WTC11 (cell line): ENCODE measurements at regions not wholly inside any gene's neighbourhood (a gene's known extent, or its start where the extent isn't known, plus 50 kb on each side); places are given as distances from the start of the nearest gene placed in this dataset.

Experiments
- ATAC-seq: fragments of 200-7000 bp; cut with Tn5 transposase; 2 replicates; pipeline ENCODE4 v1.10.0; 2021; ENCODE audit warnings: mild to moderate bottlenecking, moderate library complexity
- CTCF ChIA-PET: fragments of 300-600 bp; sonication (Branson Sonifier 250); formaldehyde crosslinking; loops from one replicate; lab custom pipeline; 2021; ENCODE audit warnings: antibody characterized with exemption; lab: Charles Lee
- POLR2A ChIA-PET: fragments of 350-600 bp; sonication (Branson Sonifier 250); formaldehyde crosslinking; loops from one replicate; lab custom pipeline; 2021; ENCODE audit warnings: antibody characterized with exemption; lab: Charles Lee
- DNase-seq: peaks from one replicate; pipeline ENCODE4 v3.0.0; 2021; ENCODE audit warnings: low spot score
- H3K27ac Mint-ChIP-seq: 2 replicates; pipeline ENCODE4 v1.8.0; 2021; ENCODE audit warnings: mixed read lengths
- H3K27me3 Mint-ChIP-seq: 2 replicates; pipeline ENCODE4 v1.8.0; 2021; ENCODE audit warnings: low read depth, mild to moderate bottlenecking, moderate library complexity, mixed read lengths
- H3K36me3 Mint-ChIP-seq: 2 replicates; pipeline ENCODE4 v1.8.0; 2021; ENCODE audit warnings: mixed read lengths
- H3K4me1 Mint-ChIP-seq: 2 replicates; pipeline ENCODE4 v1.8.0; 2022; ENCODE audit warnings: mixed read lengths
- H3K4me3 Mint-ChIP-seq: 2 replicates; pipeline ENCODE4 v1.8.0; 2021; ENCODE audit warnings: mild to moderate bottlenecking, moderate library complexity, mixed read lengths
- H3K9me3 Mint-ChIP-seq: 2 replicates; pipeline ENCODE4 v1.8.0; 2021; ENCODE audit warnings: mixed read lengths
- ARID4B ChIP-seq: sonication (generic); formaldehyde crosslinking; IDR thresholded peaks from 2 replicates; pipeline ENCODE4 v1.8.0; 2023; ENCODE audit warnings: missing genetic modification reagents, mild to moderate bottlenecking, borderline replicate concordance
- ETV6 ChIP-seq: sonication (generic); formaldehyde crosslinking; IDR thresholded peaks from 2 replicates; pipeline ENCODE4 v1.8.1; 2022; ENCODE audit warnings: mild to moderate bottlenecking, missing genetic modification reagents
- GABPB1 ChIP-seq: sonication (generic); formaldehyde crosslinking; IDR thresholded peaks from 2 replicates; pipeline ENCODE4 v1.8.1; 2023; ENCODE audit warnings: mild to moderate bottlenecking, missing genetic modification reagents
- GRHL2 ChIP-seq: fragments of 250-450 bp; sonication (Bioruptor Pico); IDR thresholded peaks from 2 replicates; pipeline ENCODE4 v1.8.0; 2022; ENCODE audit warnings: mild to moderate bottlenecking, moderate library complexity; ENCODE audit not compliant: insufficient replicate concordance, severe bottlenecking
- JAZF1 ChIP-seq: fragments of 250-450 bp; sonication (Bioruptor Pico); IDR thresholded peaks from 2 replicates; pipeline ENCODE4 v1.9.0; 2021; ENCODE audit warnings: moderate library complexity, mild to moderate bottlenecking, inconsistent platforms
- NR3C1 ChIP-seq: sonication (generic); formaldehyde crosslinking; conservative IDR thresholded peaks from 2 replicates; pipeline ENCODE4 v1.8.1; 2023; ENCODE audit warnings: low read depth, mild to moderate bottlenecking, missing genetic modification reagents
- OVOL2 ChIP-seq: fragments of 250-450 bp; sonication (Bioruptor Pico); IDR thresholded peaks from 2 replicates; pipeline ENCODE4 v1.9.0; 2021; ENCODE audit warnings: mild to moderate bottlenecking, borderline replicate concordance
- PRDM15 ChIP-seq: sonication (generic); formaldehyde crosslinking; IDR thresholded peaks from 2 replicates; pipeline ENCODE4 v1.8.0; 2022; ENCODE audit warnings: missing genetic modification reagents
- PRRX2 ChIP-seq: fragments of 250-450 bp; sonication (Bioruptor Pico); IDR thresholded peaks from 2 replicates; pipeline ENCODE4 v1.8.0; 2021; ENCODE audit warnings: mild to moderate bottlenecking
- SMAD3 ChIP-seq: sonication (generic); formaldehyde crosslinking; IDR thresholded peaks from 2 replicates; pipeline ENCODE4 v1.8.0; 2022; ENCODE audit warnings: missing genetic modification reagents, mild to moderate bottlenecking, borderline replicate concordance
- SMAD4 ChIP-seq: sonication (generic); formaldehyde crosslinking; IDR thresholded peaks from 2 replicates; pipeline ENCODE4 v1.8.0; 2022; ENCODE audit warnings: mild to moderate bottlenecking, missing genetic modification reagents
- SP1 ChIP-seq: sonication (generic); formaldehyde crosslinking; conservative IDR thresholded peaks from 2 replicates; pipeline ENCODE4 v1.8.1; 2022; ENCODE audit warnings: missing genetic modification reagents
- USF2 ChIP-seq: sonication (generic); formaldehyde crosslinking; IDR thresholded peaks from 2 replicates; pipeline ENCODE4 v1.8.1; 2023; ENCODE audit warnings: mild to moderate bottlenecking, missing genetic modification reagents, moderate library complexity
- ZNF263 ChIP-seq: sonication (generic); formaldehyde crosslinking; IDR thresholded peaks from 2 replicates; pipeline ENCODE4 v1.8.1; 2022; ENCODE audit warnings: low read depth, mild to moderate bottlenecking, moderate library complexity, missing genetic modification reagents
- ZNF317 ChIP-seq: sonication (generic); formaldehyde crosslinking; IDR thresholded peaks from 2 replicates; pipeline ENCODE4 v1.8.1; 2023; ENCODE audit warnings: low read depth, mild to moderate bottlenecking, moderate library complexity, missing genetic modification reagents, borderline replicate concordance
- ZNF423 ChIP-seq: fragments of 250-450 bp; sonication (Bioruptor Pico); IDR thresholded peaks from 2 replicates; pipeline ENCODE4 v2.1.2; 2022; ENCODE audit warnings: mild to moderate bottlenecking, moderate library complexity

- TF ChIP-seq SMAD3 (CRISPR knock-in tag) (no peak), GRHL2 (CRISPR knock-in tag) (no peak), PRDM15 (no peak)
- TF ChIP-seq, all 79 proteins: peak for 0
These were observed 113.2 kb downstream of the HSPH1 start (continued) for GRCh38 chr13:31048521-31048920.

GRCh38 chr13:31046711-31047279 is 114.3 kb downstream of the TEX26 start:
- Mint-ChIP-seq H3K4me3 (no peak overlapping the region), H3K36me3 (no peaks in the 10 kb centered on the region), H3K4me1 (peaks cover 9% of the 10 kb centered on the region), H3K27ac (no peak overlapping the region), H3K9me3 (no peaks in the 10 kb centered on the region), H3K27me3 (no peaks in the 10 kb centered on the region; the same call in 1 of the 2 replicates)
- POLR2A ChIA-PET = no interaction called here
- no peak for DNase-seq
- CTCF ChIA-PET = interaction anchor here (1.3 to 2.7 kb wide), 2 partner anchors 67 to 112 kb away, joined by 3 to 19 read pairs; no protein-coding TSS in a partner anchor
- TF ChIP-seq ZNF263 (CRISPR knock-in tag) (no peak), NR3C1 (CRISPR knock-in tag) (no peak), PRDM15 (no peak), ARID4B (CRISPR knock-in tag) (no peak), ZNF423 (CRISPR knock-in tag) (no peak), GABPB1 (no peak), OVOL2 (no peak), ETV6 (CRISPR knock-in tag) (no peak), SMAD4 (CRISPR knock-in tag) (no peak), JAZF1 (CRISPR knock-in tag) (no peak), USF2 (CRISPR knock-in tag) (no peak), SP1 (CRISPR knock-in tag) (no peak), ZNF317 (CRISPR knock-in tag) (no peak), PRRX2 (CRISPR knock-in tag) (no peak)
- no peak for ATAC-seq
